Astrocyte (in vitro differentiated cells and primary cell): ENCODE measurements at regions not wholly inside any gene's neighbourhood (a gene's known extent, or its start where the extent isn't known, plus 50 kb on each side); places are given as distances from the start of the nearest gene placed in this dataset.
"Not testable (repeated sequence)": the region's sequence is repeated elsewhere in the genome, so short reads cannot be mapped to it uniquely, and the experiment has no call there.

Experiments used
- DNase-seq: peaks from one replicate; pipeline ENCODE4 v3.0.0-alpha.2; 2010; ENCODE audit warnings: low read depth
- FAIRE-seq: peaks from 2 replicates; lab custom pipeline; 2011; peaks lifted over from hg19 to GRCh38; lab: Jason Lieb, UNC
- H2AFZ ChIP-seq: 2 replicates; pipeline ENCODE4 v1.6.0; 2012; ENCODE audit warnings: low read depth, low read length, inconsistent platforms
- H3K27ac ChIP-seq: 2 replicates; pipeline ENCODE4 v1.5.1; 2011; ENCODE audit warnings: low read depth, low read length, inconsistent platforms
- H3K27me3 ChIP-seq: 2 replicates; pipeline ENCODE4 v1.6.0; 2011; ENCODE audit warnings: low read length, inconsistent platforms; ENCODE audit not compliant: insufficient read depth
- H3K36me3 ChIP-seq: 2 replicates; pipeline ENCODE4 v1.5.1; 2011; ENCODE audit warnings: low read length, inconsistent platforms; ENCODE audit not compliant: insufficient read depth
- H3K4me1 ChIP-seq: 2 replicates; pipeline ENCODE4 v1.5.1; 2011; ENCODE audit warnings: low read length, inconsistent platforms; ENCODE audit not compliant: insufficient read depth
- H3K4me2 ChIP-seq: 2 replicates; pipeline ENCODE4 v1.6.0; 2012; ENCODE audit warnings: low read length, inconsistent platforms
- H3K4me3 ChIP-seq: 2 replicates; pipeline ENCODE4 v1.5.1; 2011; ENCODE audit warnings: low read depth, mild to moderate bottlenecking, low read length, inconsistent platforms; ENCODE audit not compliant: insufficient read depth
- H3K79me2 ChIP-seq: 2 replicates; pipeline ENCODE4 v1.6.0; 2012; ENCODE audit warnings: mild to moderate bottlenecking, low read length, inconsistent platforms; ENCODE audit not compliant: insufficient read depth
- H3K9ac ChIP-seq: 2 replicates; pipeline ENCODE4 v1.6.0; 2012; ENCODE audit warnings: mild to moderate bottlenecking, low read length, inconsistent platforms
- H3K9me3 ChIP-seq: 2 replicates; pipeline ENCODE4 v1.5.1; 2012; ENCODE audit warnings: low read depth, mild to moderate bottlenecking, low read length, inconsistent platforms; ENCODE audit not compliant: insufficient read depth
- H4K20me1 ChIP-seq: 2 replicates; pipeline ENCODE4 v1.6.0; 2012; ENCODE audit warnings: low read length, inconsistent platforms; ENCODE audit not compliant: insufficient read depth
- H3K27ac Mint-ChIP-seq: one replicate; pipeline ENCODE4 v1.8.0; 2021; ENCODE audit warnings: mild to moderate bottlenecking, mixed read lengths; ENCODE audit not compliant: unreplicated experiment
- H3K27me3 Mint-ChIP-seq: one replicate; pipeline ENCODE4 v1.8.0; 2021; ENCODE audit warnings: low read depth, mixed read lengths; ENCODE audit not compliant: unreplicated experiment
- H3K36me3 Mint-ChIP-seq: one replicate; pipeline ENCODE4 v1.8.0; 2021; ENCODE audit warnings: low read depth, mixed read lengths; ENCODE audit not compliant: unreplicated experiment
- H3K4me1 Mint-ChIP-seq: one replicate; pipeline ENCODE4 v1.8.0; 2021; ENCODE audit warnings: low read depth, mixed read lengths; ENCODE audit not compliant: unreplicated experiment
- H3K4me3 Mint-ChIP-seq: one replicate; pipeline ENCODE4 v1.8.0; 2021; ENCODE audit warnings: mild to moderate bottlenecking, moderate library complexity, mixed read lengths; ENCODE audit not compliant: unreplicated experiment
- H3K9me3 Mint-ChIP-seq: one replicate; pipeline ENCODE4 v1.8.0; 2021; ENCODE audit warnings: mild to moderate bottlenecking, mixed read lengths; ENCODE audit not compliant: unreplicated experiment
- CTCF ChIP-seq: IDR thresholded peaks from 2 replicates; pipeline ENCODE4 v1.5.1; 2011; ENCODE audit warnings: low read depth, mild to moderate bottlenecking, inconsistent platforms, low read length, moderate library complexity; ENCODE audit not compliant: insufficient read depth
- EZH2 ChIP-seq: IDR thresholded peaks from 2 replicates; pipeline ENCODE4 v1.6.1; 2012; ENCODE audit warnings: mild to moderate bottlenecking, low read length, inconsistent platforms; ENCODE audit not compliant: insufficient read depth

GRCh38 chr1:201731142-201731541 lies 97.8 kb upstream of the IPO9 start:
- peaks cover 51% of the 10 kb centered on the region for H3K4me1 Mint-ChIP-seq
- H3K9me3 ChIP-seq, result no peaks in the 10 kb centered on the region
- H3K36me3 ChIP-seq, result peaks cover 13% of the 10 kb centered on the region
- no peaks in the 10 kb centered on the region for H3K27me3 ChIP-seq
- no peak overlapping the region for H3K4me2 ChIP-seq
- H3K79me2 ChIP-seq, result peaks cover 91% of the 10 kb centered on the region
- no peaks in the 10 kb centered on the region for H3K27me3 Mint-ChIP-seq
- DNase-seq, result no peak
- H3K36me3 Mint-ChIP-seq, result peaks cover 9% of the 10 kb centered on the region
- peak overlapping the region; percentile 16 for H3K9ac ChIP-seq
- H3K9me3 Mint-ChIP-seq, result peaks cover 2% of the 10 kb centered on the region
- H3K27ac ChIP-seq, result no peak overlapping the region
- peaks cover 67% of the 10 kb centered on the region for H4K20me1 ChIP-seq
- H3K4me3 ChIP-seq, result no peak overlapping the region
- no peak overlapping the region for H2AFZ ChIP-seq
- H3K4me1 ChIP-seq, result peaks cover 40% of the 10 kb centered on the region
- TF ChIP-seq EZH2 (no peak), CTCF (no peak)
- peak overlapping the region; percentile 6 for H3K27ac Mint-ChIP-seq
- no peak overlapping the region for H3K4me3 Mint-ChIP-seq
- FAIRE-seq, result no peak

DNA sequence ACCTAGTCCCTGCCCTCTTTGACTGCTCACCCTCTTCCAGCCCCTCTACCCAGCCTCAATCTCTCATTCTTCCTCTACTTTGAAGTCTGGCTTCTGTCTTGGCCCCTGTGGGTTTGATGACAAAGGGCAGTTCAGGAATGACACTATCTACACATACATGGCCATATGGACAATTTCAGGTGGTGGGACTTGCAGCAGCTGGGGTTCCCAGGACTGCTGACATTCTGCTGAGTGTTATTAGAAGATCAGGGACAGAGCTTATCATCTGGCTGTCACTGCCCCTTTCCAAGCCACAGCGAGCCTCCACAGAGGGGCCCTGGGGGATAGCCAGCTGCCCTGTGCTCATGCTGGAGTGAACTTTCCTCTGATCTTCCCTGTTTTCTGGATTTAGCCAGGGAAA lies 97.4 kb upstream of the IPO9 start:
- TF ChIP-seq EZH2 (no peak), CTCF (no peak)
- Mint-ChIP-seq H3K36me3 (peaks cover 10% of the 10 kb centered on the region), H3K4me1 (peaks cover 55% of the 10 kb centered on the region), H3K27me3 (no peaks in the 10 kb centered on the region), H3K27ac (peak overlapping the region; percentile 63), H3K4me3 (no peak overlapping the region), H3K9me3 (peaks cover 2% of the 10 kb centered on the region)
- FAIRE-seq, result no peak
- peaks cover 69% of the 10 kb centered on the region for H4K20me1 ChIP-seq
- H2AFZ ChIP-seq, result no peak overlapping the region
- H3K36me3 ChIP-seq, result peaks cover 13% of the 10 kb centered on the region
- H3K9ac ChIP-seq, result peak overlapping the region; percentile 16
- H3K9me3 ChIP-seq, result no peaks in the 10 kb centered on the region
- peaks cover 91% of the 10 kb centered on the region for H3K79me2 ChIP-seq
- no peak for DNase-seq
- no peak overlapping the region for H3K4me3 ChIP-seq
- H3K27me3 ChIP-seq, result no peaks in the 10 kb centered on the region
- H3K4me2 ChIP-seq, result no peak overlapping the region
- peak overlapping the region; percentile 43 for H3K27ac ChIP-seq
- H3K4me1 ChIP-seq, result peaks cover 43% of the 10 kb centered on the region

- peak overlapping the region; percentile 43 for H3K27ac ChIP-seq
- DNase-seq, result peak; percentile 66
- H3K36me3 ChIP-seq, result peaks cover 9% of the 10 kb centered on the region
- H4K20me1 ChIP-seq, result peaks cover 69% of the 10 kb centered on the region
- Mint-ChIP-seq H3K4me3 (peak overlapping the region; percentile 16), H3K27me3 (no peaks in the 10 kb centered on the region), H3K27ac (peak overlapping the region; percentile 63), H3K36me3 (peaks cover 10% of the 10 kb centered on the region), H3K9me3 (peaks cover 2% of the 10 kb centered on the region), H3K4me1 (peaks cover 57% of the 10 kb centered on the region)
- H3K79me2 ChIP-seq, result peaks cover 91% of the 10 kb centered on the region
- no peaks in the 10 kb centered on the region for H3K27me3 ChIP-seq
- peaks cover 44% of the 10 kb centered on the region for H3K4me1 ChIP-seq
- no peak overlapping the region for H3K9ac ChIP-seq
- TF ChIP-seq EZH2, result no peak
- TF ChIP-seq CTCF, result no peak
- no peak overlapping the region for H3K4me2 ChIP-seq
- no peak for FAIRE-seq
- no peak overlapping the region for H3K4me3 ChIP-seq
- no peaks in the 10 kb centered on the region for H3K9me3 ChIP-seq
- no peak overlapping the region for H2AFZ ChIP-seq
These were observed 96.6 kb upstream of the IPO9 start for GRCh38 chr1:201732351-201732750.

DNA sequence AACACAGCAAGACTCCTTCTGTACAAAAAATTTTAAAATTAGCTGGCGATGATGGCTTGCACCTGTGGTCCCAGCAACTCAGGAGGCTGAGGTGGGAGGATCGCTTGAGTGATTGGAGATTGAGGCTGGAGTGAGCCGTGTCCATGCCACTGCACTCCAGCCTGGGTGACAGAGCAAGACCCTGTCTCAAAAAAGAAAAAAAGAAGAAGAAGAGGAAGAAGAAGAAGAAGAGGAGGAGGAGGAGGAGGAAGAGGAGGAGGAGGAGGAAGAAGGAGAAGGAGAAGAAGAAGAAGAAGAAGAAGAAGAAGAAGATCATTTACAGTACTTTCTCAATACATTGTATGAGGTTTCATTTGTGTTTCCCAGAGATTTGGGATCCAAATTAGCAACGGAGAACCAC lies 94.7 kb upstream of the IPO9 start:
- not testable (repeated sequence) for H3K9me3 Mint-ChIP-seq, H3K36me3 ChIP-seq, FAIRE-seq, H3K9ac ChIP-seq, H3K4me2 ChIP-seq, H2AFZ ChIP-seq, H3K4me3 Mint-ChIP-seq, H3K4me3 ChIP-seq, H3K27me3 ChIP-seq, H3K36me3 Mint-ChIP-seq, H3K27me3 Mint-ChIP-seq, H3K27ac Mint-ChIP-seq, DNase-seq, H3K27ac ChIP-seq, H3K9me3 ChIP-seq
- H3K4me1 Mint-ChIP-seq, result peaks cover 70% of the 10 kb centered on the region
- Histone ChIP-seq H3K4me1 (peaks cover 58% of the 10 kb centered on the region), H3K79me2 (peaks cover 91% of the 10 kb centered on the region), H4K20me1 (peaks cover 70% of the 10 kb centered on the region)
